A673 (cell line): ENCODE measurements at regions not wholly inside any gene's neighbourhood (a gene's known extent, or its start where the extent isn't known, plus 50 kb on each side); places are given as distances from the start of the nearest gene placed in this dataset.

Experiments
- BruUV-seq: library from RNA; stranded (reverse); fragments of 400-500 nt; replicated peaks from 2 replicates; lab custom pipeline; 2021; lab: Mats Ljungman, UMichigan
- CTCF ChIA-PET: fragments of 300-600 bp; sonication (Branson Sonifier 250); formaldehyde crosslinking; loops from one replicate; lab custom pipeline; 2022; ENCODE audit warnings: antibody characterized with exemption; lab: Charles Lee
- POLR2A ChIA-PET: fragments of 300-600 bp; sonication (Branson Sonifier 250); formaldehyde crosslinking; loops from one replicate; lab custom pipeline; 2022; ENCODE audit warnings: antibody characterized with exemption; ENCODE audit not compliant: low non-redundant PET; lab: Charles Lee
- DNase-seq: peaks from one replicate; pipeline ENCODE4 v3.0.0-alpha.2; 2015; ENCODE audit warnings: low spot score
- H3K27ac ChIP-seq: fragments of 200-600 bp; sonication (generic); 2 replicates; pipeline ENCODE4 v1.5.1; 2016; ENCODE audit warnings: mixed run types, low read depth, mild to moderate bottlenecking, mixed read lengths, antibody characterized with exemption, low read length; ENCODE audit not compliant: poor library complexity, severe bottlenecking
- H3K27me3 ChIP-seq: fragments of 200-600 bp; sonication (generic); replicated peaks from 2 replicates; pipeline ENCODE4 v1.6.1; 2017; ENCODE audit warnings: mixed run types, low read depth, mild to moderate bottlenecking, mixed read lengths, antibody characterized with exemption, low read length; ENCODE audit not compliant: insufficient read depth, poor library complexity
- H3K36me3 ChIP-seq: fragments of 200-600 bp; sonication (generic); 2 replicates; pipeline ENCODE4 v1.6.1; 2016; ENCODE audit warnings: mixed run types, mild to moderate bottlenecking, mixed read lengths, antibody characterized with exemption, low read length; ENCODE audit not compliant: insufficient read depth, poor library complexity, severe bottlenecking
- H3K4me1 ChIP-seq: fragments of 200-600 bp; sonication (generic); 2 replicates; pipeline ENCODE4 v1.6.1; 2017; ENCODE audit warnings: mixed run types, mild to moderate bottlenecking, mixed read lengths, antibody characterized with exemption, low read length; ENCODE audit not compliant: insufficient read depth, poor library complexity, severe bottlenecking
- H3K4me3 ChIP-seq: fragments of 200-600 bp; sonication (generic); 2 replicates; pipeline ENCODE4 v1.5.1; 2016; ENCODE audit warnings: low read depth, mixed run types, mild to moderate bottlenecking, mixed read lengths, low read length; ENCODE audit not compliant: poor library complexity, severe bottlenecking
- H3K9me3 ChIP-seq: fragments of 200-600 bp; sonication (generic); 2 replicates; pipeline ENCODE4 v1.6.1; 2016; ENCODE audit warnings: mixed run types, low read depth, mild to moderate bottlenecking, mixed read lengths, antibody characterized with exemption, low read length; ENCODE audit not compliant: poor library complexity, severe bottlenecking
- CTCF ChIP-seq: fragments of 300-800, 200-600 bp; sonication (generic); conservative IDR thresholded peaks from 2 replicates; pipeline ENCODE4 v1.5.1; 2017; ENCODE audit warnings: low read depth, mild to moderate bottlenecking, antibody characterized with exemption, low read length, moderate library complexity, mixed read lengths
- EZH2 ChIP-seq: fragments of 200-600 bp; sonication (generic); IDR thresholded peaks from 2 replicates; pipeline ENCODE4 v1.6.1; 2017; ENCODE audit warnings: borderline replicate concordance, low read depth, mild to moderate bottlenecking, mixed read lengths, antibody characterized with exemption, low read length; ENCODE audit not compliant: poor library complexity, severe bottlenecking
- intact Hi-C: fragments of 100-400 bp; cut with micrococcal nuclease; formaldehyde crosslinking; loops from one replicate; pipeline ENCODE4 v1.10.0; 2022; ENCODE audit not compliant: unreplicated experiment

- H3K27ac ChIP-seq, result no peak overlapping the region
- H3K36me3 ChIP-seq, result no peaks in the 10 kb centered on the region
- ChIA-PET POLR2A (no interaction called here), CTCF (no interaction called here)
- no peaks in the 10 kb centered on the region for H3K9me3 ChIP-seq
- intact Hi-C loops, result no loop called here
- TF ChIP-seq CTCF (no peak), EZH2 (no peak)
- no peaks in the 10 kb centered on the region for H3K27me3 ChIP-seq
- no peak overlapping the region for H3K4me3 ChIP-seq
- no peak for DNase-seq
- BruUV-seq, result no TSS peak
- no peaks in the 10 kb centered on the region for H3K4me1 ChIP-seq
These were observed 253.8 kb downstream of the DHX15 start for GRCh38 chr4:24330573-24330972.

GRCh38 chr4:24330172-24330571, 254.2 kb downstream of the DHX15 start:
- DNase-seq, result peak; percentile 12

DNA sequence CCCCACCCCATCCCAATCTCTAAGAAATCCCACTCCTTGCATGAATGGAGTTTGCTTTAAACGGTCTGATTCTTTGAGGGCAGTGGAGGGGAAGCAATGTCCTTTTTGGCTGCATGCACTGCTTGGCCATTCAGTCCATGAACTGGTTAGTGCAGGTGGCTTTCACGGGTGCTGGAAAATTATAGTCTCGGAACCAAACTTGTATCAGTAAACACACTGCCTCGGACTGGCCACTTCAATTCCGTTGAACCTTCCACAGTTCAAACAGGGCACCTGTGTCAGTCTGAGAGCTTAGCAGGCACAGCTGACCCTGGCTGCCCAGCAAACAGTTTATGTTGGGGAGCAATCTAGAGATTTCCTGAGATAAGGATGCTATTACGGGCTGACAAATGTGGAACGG, 255.6 kb downstream of the DHX15 start:
- BruUV-seq, result no TSS peak
- H3K4me1 ChIP-seq, result no peaks in the 10 kb centered on the region
- CTCF ChIA-PET, result no interaction called here
- DNase-seq, result no peak
- no peak overlapping the region for H3K4me3 ChIP-seq
- no peak overlapping the region for H3K27ac ChIP-seq
- intact Hi-C loops, result no loop called here
- no peaks in the 10 kb centered on the region for H3K9me3 ChIP-seq
- no peaks in the 10 kb centered on the region for H3K27me3 ChIP-seq
- POLR2A ChIA-PET, result no interaction called here
- H3K36me3 ChIP-seq, result no peaks in the 10 kb centered on the region
- TF ChIP-seq EZH2 (no peak), CTCF (no peak)

More at GRCh38 chr4:24330172-24330571, 254.2 kb downstream of the DHX15 start:
- no peak for TF ChIP-seq CTCF
- no peak for TF ChIP-seq EZH2
- Histone ChIP-seq H3K27me3 (no peaks in the 10 kb centered on the region), H3K36me3 (no peaks in the 10 kb centered on the region), H3K27ac (no peak overlapping the region), H3K4me3 (no peak overlapping the region), H3K4me1 (no peaks in the 10 kb centered on the region), H3K9me3 (no peaks in the 10 kb centered on the region)
- ChIA-PET POLR2A (no interaction called here), CTCF (no interaction called here)
- BruUV-seq, result no TSS peak
- intact Hi-C loops, result no loop called here
